ENCODE measurements at regions not wholly inside any gene's neighbourhood (a gene's known extent, or its start where the extent isn't known, plus 50 kb on each side); places are given as distances from the start of the nearest gene placed in this dataset.

DNA sequence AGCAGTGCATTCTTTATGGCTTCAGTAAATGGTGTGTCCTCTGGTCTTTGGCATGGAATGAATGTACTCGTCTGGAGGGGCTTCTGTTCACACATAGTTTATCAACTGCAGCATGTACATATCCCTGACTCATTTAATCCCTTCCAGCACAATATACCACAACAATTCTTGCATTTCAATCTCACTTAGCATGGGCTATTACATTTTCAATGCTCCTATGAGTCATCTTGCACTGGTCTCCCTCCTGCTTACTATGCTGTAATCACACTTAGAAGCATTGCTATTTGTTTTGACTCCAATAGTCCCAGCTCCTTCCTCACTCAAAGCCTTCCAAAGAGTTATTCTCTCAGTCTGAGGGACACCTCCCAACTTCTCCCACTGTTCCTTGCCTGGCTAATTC is 180.9 kb upstream of the NUDT10 start:
- no peaks in the 10 kb centered on the region for H3K23me2 ChIP-seq (ENCODE audit: insufficient read length, low read depth, low read length, poor library complexity, severe bottlenecking)
- no peak overlapping the region for H2BK15ac ChIP-seq (ENCODE audit: low read depth, low read length)
- no peak overlapping the region for H3K4me2 ChIP-seq (ENCODE audit: insufficient read depth, insufficient read length, low read length)
- no peak for DNase-seq
- no peaks in the 10 kb centered on the region for H3K27me3 ChIP-seq (ENCODE audit: insufficient read depth, low read length)
- no peak overlapping the region for H3K23ac ChIP-seq (ENCODE audit: insufficient read length, low read depth, low read length)
- no peak overlapping the region for H4K91ac ChIP-seq (ENCODE audit: insufficient read length, low read depth, low read length)
- H3K27me3 Mint-ChIP-seq (ENCODE audit: low read depth) = no peaks in the 10 kb centered on the region; the same call in 1 of the 2 replicates
- H3K14ac ChIP-seq (ENCODE audit: insufficient read depth, low read length) = no peak overlapping the region
- no peak overlapping the region for H3K4me3 Mint-ChIP-seq
- H3T11ph ChIP-seq (ENCODE audit: low read length) = no peak overlapping the region
- no peak overlapping the region for H2BK120ac ChIP-seq (ENCODE audit: low read depth, low read length, poor library complexity, severe bottlenecking)
- H2AK5ac ChIP-seq (ENCODE audit: insufficient read length, low read length) = no peak overlapping the region
- no peaks in the 10 kb centered on the region for H3K4me1 Mint-ChIP-seq
- H2BK5ac ChIP-seq (ENCODE audit: insufficient read length, low read length) = no peak overlapping the region
- no peak for TF ChIP-seq CTCF (conservative IDR thresholded peaks at IDR 0.05)
- H2AFZ ChIP-seq (ENCODE audit: low read length) = no peak overlapping the region
- no peak overlapping the region for H3K27ac Mint-ChIP-seq
- no peaks in the 10 kb centered on the region for H4K20me1 ChIP-seq (ENCODE audit: control insufficient read depth, insufficient read depth, insufficient read length)
- no peak overlapping the region for H3K18ac ChIP-seq (ENCODE audit: insufficient read length, low read depth, low read length)
- no peak overlapping the region for H3K56ac ChIP-seq (ENCODE audit: insufficient read length, low read depth, low read length)
- no peaks in the 10 kb centered on the region for H3K79me1 ChIP-seq (ENCODE audit: insufficient read depth, low read depth, low read length, poor library complexity, severe bottlenecking)
- peaks cover 21% of the 10 kb centered on the region for H3K9me3 ChIP-seq (ENCODE audit: control insufficient read depth, low read depth, low read length)
- no peaks in the 10 kb centered on the region for H3K79me2 ChIP-seq (ENCODE audit: insufficient read depth, low read length)
- no peak overlapping the region for H2BK20ac ChIP-seq (ENCODE audit: low read depth, low read length, poor library complexity, severe bottlenecking)
- H3K27ac ChIP-seq (ENCODE audit: insufficient read length, low read depth, low read length) = no peak overlapping the region
- no CpG with 5 or more reads among the region's 1 CpG for WGBS (ENCODE audit: extremely low coverage, insufficient read length, low lambda C conversion rate)
- H2BK12ac ChIP-seq (ENCODE audit: insufficient read length, low read depth, low read length) = no peak overlapping the region
- no peak overlapping the region for H4K8ac ChIP-seq (replicated peaks; ENCODE audit: insufficient read length, low read depth, low read length)
- no peak overlapping the region for H3K9ac ChIP-seq (ENCODE audit: extremely low read depth, insufficient read length, low read length)
- H3K4ac ChIP-seq (ENCODE audit: low read depth, low read length) = no peak overlapping the region
- no peak overlapping the region for H4K5ac ChIP-seq (ENCODE audit: insufficient read length, low read depth, low read length)
- peaks cover 66 to 73% of the 10 kb centered on the region in 2 experiments for H3K9me3 Mint-ChIP-seq
- peaks cover 0 to 2% (median 0%) of the 10 kb centered on the region in 3 experiments; a peak in 2 of 7 replicates for H3K36me3 Mint-ChIP-seq (ENCODE audit: insufficient read depth in 1 of 3, low read depth in 3 of 3)
- no peaks in the 10 kb centered on the region for H3K4me1 ChIP-seq (ENCODE audit: insufficient read depth, low read length)
